NK-92 (cell line): ENCODE measurements at regions not wholly inside any gene's neighbourhood (a gene's known extent, or its start where the extent isn't known, plus 50 kb on each side); places are given as distances from the start of the nearest gene placed in this dataset.

Experiments used
- DNase-seq: peaks from one replicate; lab custom pipeline; 2025; ENCODE audit not compliant: unreplicated experiment; lab: John Stamatoyannopoulos, UW

DNA sequence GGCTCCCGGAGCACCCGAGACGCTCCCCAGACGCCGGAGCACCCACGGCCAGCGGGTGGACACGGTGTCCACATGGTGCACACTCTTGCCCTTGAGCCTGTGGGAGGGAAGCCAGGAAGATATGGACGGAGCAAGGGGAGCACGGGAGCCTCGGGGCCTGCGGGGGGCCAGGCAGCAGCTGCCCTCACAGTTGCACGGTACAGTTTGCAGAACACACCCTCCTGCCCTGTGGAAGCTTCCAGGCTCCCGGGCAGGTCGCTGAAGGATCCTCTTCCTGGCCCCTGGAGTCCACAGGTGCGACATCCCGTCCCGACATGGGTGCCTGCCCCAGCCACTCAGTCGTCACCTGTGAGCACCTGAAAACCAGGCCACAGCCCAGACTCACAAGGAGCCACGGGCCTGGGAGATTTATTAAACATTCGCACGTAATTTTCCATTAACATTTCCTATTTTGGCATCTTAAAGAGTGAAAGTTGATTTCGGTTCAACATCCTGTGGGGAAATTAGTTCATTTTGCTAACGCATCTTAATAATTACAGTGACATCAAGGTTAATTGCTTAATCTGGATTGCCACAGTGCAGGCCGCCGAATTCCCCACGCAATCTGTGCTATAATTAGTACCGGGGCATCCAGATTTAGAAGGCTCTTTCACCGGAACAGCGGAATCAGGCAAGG lies 253.3 kb downstream of the BRD1 start:
- DNase-seq: no peak

DNA sequence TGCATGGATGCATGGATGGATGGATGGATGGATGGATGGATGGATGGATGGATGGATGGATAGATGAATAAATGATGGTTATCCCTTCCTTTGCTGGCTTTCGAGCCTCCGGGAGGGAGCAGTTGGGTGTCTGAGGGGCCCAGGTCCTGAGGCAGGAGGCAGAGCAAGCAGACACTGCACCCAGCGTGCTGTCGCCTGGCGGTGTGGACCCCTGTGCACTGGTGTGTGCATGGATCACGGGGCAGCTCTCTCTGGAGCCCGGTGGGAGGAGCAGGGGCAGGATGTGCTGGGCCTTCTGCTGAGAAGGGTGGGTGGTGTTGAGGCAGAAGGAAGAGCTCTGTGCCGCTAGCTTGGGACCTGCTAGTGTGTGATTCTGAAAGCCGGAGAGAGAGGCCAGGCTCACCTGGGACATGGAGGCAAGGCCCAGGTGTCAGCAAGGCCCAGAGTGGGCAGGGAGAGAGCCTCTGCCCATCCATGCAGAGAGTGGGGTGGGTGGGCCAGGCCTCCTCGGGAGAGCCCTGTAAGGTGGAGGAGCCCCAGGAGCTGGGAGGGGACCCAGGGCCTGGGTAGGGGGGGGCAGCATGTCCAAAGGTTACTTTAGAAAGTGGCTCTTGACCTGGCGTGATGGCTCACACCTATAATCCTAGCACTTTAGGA lies 254.4 kb downstream of the BRD1 start:
- DNase-seq: no peak

DNA sequence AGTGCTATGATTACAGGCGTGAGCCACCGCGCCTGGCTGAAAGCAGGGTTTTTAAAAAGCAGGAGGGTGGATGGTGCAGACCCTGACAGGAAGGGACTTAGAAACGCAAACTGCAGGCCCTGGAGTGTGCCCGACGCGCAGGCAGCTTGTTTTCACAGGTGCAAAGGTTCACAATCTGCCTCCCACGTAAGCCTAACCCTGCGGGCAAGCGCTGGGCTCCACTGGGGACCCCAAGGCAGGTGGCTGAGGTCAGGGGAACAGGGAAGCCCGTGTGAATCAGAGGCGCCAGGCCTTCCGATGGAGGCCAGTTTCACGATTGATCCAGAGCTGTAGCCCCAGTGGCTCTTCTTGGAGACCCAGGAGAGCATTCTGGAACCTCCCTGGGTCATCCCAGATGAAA lies 256.3 kb downstream of the BRD1 start:
- no peak for DNase-seq

DNA sequence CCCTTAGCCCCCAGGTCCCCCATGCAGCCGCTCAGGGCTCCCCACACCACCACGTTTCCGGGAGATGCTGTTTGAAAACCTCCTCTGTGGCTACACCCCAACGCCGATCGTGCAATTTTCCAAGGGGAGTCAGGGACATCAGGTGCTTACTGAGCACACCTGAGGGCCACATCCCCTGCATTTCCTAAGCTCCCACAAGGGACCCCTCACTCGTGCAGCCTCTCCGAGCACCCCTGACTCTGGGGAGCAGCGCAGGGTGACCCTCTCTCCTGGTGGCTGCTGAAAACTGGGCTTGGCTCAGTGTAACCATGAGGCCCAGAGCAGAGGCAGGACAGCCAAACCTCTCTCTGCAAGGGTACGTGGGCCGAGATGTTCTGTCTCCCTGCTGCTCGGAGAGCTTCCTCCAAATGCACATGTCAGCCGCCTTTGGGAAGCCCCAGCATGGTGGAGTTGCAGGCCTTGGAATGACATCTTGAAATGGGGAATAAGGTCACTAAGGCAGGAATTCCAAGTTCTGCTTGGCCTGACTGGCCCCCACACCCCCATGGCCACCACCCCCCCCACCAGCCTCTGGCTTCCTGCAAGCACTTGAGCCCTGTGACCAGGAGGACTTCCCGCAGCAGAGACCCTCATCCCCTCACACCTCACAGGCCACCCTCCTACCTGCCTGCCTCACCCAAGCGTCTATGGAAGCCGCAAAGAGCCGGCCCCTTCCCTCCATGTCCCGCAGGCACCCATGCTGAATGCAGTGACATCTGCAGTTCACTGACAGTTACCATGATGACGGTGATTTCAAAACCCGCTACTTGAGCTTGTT lies 257.4 kb downstream of the BRD1 start:
- no peak for DNase-seq

DNA sequence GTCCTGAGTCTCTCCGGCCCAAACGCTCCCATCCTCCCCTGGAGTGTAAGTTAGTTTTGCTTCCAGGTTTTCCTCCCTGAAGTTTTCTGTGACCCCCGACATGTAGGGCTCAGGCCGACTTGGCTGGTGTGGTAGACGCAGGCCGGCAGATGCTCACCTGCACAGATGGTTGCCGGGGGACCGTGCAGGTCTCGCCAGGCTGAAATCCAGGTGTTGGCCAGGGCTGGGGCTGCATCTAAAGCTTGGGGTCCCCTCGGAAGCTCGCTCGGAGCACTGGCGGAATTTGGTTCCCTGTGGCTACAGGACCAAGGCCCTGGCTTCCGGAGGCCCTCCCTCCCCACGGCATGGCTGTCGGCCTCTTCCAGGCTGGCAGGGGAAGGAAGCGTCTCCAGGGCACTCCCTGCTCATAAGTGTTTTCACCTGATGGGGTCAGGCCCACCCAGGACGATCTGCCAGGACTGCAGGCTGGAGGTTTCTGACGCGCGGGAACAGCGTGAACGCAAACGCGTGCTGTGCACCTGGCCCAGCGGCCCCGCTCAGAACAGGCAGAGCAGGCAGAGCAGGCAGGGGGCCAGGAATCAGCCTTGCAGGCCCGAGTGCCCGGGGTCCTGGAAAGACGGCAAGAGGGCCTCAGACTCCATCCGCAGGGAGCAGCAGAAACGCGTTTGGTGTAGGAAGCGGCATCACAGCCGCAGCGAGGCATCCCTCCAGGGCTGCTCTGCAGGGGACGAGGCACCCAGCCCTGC lies 258.2 kb downstream of the BRD1 start:
- no peak for DNase-seq

DNA sequence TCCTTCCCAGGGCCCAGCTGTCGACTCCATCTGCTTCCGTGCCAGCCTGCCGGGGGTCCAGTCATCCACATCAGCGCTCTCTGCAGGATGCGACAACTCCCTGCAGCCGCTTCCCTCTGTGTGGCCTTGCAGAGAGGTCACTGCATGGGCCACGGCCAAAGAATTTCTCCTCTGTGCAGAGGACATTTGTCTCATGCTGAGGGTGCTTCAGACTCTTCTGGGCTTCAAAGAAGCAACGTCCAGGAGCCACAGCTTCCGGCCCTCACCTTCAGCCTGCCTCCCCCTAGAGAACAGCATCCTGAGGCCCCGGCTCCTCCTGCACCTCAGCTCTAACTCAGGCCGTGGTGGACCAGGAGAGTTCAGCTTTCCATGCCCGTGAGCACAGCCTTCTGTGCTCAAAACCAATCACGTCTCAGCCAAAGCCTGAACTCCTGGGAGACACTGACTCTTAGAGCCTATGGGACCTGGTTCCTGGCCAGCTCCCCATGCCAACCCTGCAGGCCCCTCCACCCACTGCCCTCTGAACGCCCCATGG lies 258.9 kb downstream of the BRD1 start:
- no peak for DNase-seq

DNA sequence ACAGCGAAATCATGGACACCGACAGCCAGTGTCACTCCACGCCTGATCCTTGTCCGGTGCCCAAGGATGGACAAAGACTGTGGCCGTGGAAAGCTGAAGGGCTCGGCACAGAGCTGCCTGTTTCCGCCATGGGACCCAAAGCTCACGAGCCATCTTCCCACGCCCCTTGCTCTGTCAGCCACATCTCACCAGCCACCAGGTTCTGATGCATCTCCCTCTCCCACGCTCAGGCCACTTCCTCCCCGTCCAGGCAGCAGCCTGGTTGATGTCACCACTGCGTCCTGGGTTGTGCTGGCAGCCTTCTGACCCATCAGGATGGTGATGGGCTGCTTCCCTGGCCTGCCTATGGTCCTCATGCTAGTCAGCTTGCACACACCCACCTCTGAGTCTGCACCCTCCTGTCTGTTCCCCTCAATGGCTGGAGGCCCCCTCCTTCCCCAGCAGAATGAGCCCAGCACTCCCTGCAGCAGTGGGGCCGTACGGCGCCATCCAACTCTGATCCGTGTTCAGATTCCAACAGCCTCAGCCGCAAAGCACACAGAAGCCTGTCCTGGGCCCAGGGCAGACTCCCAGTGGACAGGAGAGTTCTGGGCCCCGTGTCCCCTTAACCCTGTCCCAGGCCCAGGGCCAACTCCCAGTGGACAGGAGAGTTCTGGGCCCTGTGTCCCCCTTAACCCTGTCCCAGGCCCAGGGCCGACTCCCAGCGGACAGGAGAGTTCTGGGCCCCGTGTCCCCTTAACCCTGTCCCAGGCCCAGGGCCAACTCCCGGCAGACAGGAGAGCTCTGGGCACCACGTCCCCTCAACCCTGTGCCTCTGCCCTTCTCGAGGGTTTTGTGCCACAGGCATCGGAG lies 259.5 kb downstream of the BRD1 start:
- DNase-seq: no peak

DNA sequence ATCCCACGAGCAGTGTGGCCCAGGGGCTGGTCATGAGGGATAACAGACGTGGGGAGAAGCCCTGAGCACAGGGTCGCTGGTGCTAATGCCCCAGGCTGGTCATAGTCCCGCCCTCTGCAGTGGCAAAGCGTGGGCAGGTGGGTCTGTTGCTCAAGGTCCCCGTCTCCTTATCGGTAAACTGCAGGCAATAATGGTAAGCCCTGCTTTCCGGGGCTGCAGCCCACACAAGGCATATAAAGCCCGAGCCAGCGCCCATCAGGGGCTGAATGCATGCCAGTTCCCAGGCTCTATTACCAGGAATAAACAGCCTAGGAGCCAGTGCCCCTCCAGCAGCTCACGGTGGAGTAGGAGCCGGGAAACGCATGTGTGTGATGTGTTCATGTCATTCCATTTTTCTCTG lies 261.0 kb downstream of the BRD1 start:
- no peak for DNase-seq

DNA sequence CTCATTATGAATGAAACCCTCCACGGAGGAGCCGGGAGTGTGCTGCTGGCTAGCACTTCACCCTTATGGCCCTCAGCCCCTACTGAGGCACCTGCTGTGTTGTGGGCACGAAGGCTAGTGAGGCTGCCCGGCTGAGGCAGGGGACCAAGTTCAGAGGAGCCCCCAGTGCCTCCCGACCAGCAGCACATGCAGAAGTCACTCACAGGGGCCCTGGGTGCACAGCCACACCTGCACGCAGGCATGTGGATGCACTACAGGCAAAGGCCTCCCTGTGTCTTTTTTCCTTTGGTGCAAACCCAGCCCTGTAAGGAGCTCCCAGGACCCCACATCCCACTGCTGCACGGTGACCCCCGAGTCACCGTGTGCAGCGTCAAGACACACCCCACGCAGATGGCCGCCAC lies 261.5 kb downstream of the BRD1 start:
- DNase-seq: no peak

DNA sequence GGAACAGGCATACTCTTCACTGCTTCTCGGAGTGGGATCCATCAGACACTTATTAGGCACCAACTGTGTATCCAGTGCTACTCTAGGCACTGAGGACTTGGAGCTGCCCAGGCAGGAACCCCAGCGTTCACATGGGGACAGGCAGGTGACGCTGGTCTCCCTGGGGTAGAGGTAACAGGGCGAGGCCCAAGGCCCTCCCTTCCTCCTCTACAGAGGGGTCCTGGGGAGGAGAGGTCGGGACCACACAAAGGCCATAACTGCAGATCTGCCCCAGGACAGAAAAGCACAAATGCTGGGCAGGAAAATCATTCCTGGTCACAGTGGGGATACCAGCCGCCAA lies 262.2 kb downstream of the BRD1 start:
- DNase-seq: no peak

DNA sequence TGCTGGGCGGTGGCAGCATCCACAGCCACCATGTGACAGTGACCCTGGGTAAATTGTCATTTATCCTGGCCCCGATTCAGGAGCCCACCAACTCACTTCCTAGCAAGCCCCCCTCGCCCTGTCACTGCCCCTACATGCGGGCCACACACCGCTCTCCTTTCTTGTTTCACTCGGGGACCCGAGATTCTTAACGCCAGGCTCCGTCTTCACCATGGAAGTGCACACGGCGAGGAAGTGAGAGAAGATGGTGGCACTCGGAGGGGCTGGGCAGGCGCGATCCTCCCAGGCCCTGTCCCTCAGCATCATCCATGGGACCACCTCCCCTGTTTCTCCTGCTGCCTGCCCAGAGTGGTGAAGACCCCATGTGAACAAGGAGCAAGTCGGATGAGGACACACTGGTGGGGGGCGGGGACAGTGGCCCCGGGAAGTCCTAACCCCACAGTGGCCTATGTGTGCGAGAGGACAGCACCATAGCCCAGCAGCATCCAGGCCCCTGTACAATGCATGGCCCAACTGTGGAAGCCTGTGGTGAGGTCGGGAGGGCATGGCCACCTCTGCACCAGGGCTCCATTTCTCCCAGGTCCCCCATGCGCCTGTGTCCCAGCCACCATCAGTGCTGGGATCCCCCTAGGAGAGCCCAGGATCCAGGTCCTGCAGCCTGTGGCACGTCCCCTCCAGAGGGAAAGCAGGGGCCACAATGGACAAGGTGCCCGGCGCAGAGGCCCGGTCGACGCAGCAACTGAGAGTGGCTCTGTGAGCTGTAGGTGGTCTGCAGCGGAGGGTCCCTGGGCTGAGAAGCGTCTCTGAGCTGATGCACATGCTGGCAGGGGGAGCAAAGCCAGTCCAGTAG lies 262.8 kb downstream of the BRD1 start:
- no peak for DNase-seq

DNA sequence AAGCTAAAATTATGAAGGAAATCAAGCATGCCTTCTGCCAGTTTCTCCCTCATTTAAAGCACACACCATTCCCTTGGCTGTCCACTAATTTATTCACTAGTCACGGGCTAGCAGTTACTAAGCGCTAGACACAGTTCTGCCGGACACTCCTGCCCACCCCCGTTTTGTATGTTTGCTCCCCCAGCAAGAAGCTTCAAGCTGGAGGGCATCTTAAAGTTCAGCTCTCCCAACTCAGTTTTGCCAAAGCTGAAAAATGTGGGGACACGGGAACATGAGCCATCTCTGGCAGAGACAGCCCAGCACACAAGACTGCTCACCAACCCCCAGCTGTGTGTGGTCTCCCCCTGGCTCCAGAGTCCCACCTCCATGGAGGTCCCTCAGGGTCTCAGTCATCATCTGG lies 263.6 kb downstream of the BRD1 start:
- no peak for DNase-seq

DNA sequence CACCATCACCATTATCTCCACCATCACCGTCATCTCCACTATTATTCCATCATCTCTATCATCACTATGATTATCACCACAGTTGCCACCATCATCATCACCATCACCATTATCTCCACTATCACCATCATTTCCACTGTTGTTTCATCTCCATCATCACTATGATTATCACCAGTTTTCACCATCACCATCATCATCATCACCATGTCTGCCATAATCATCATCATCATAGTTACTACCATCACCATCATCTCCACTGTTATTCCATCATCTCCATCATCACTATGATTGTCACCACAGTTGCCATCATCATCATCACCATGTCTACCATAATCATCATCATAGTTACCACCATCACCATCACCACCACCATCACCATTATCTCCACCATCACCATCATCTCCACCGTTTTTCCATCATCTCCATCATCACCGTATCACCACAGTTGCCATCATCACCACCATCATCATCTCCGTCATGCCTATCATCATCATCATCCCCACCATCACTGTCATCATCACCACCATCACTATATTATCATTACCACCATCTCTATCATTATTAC lies 264.9 kb downstream of the BRD1 start:
- no peak for DNase-seq

DNA sequence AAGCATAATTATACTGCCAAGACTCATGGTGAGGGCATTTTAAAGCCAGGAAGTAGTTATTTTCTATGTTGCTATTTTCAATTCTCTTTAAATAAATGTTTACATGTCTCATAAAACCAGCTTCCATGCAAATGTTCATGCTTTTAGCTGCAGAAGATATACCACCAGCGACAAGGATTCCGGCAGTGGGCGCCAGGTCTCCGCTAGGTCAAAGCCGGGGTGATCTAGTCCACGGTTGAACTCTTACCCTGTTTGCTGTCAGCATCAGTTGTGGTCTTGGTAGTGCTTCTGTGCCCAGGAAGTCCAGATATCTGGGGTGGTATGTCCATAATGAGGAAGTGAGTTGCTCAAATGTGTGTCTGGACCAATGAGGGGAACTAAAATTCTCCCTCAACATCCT lies 265.7 kb downstream of the BRD1 start:
- no peak for DNase-seq

DNA sequence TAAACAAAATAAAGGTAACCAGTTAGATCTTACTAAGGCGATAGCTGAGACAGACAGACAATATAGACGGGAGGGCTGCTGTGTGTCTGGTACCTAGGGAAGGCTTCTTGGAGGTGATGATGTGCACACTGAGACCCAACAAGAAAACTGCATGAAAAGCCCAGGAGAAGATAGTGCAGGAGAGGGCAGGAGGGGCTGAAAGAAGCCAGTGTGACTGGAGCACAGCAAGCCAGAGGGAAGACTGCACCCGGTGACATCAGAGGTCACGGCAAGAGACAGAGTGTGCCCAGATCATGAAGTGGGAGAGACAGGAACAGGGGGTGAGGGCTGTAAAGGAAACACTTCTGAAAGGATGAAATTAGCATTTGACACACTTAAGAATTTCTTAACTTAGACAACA lies 266.3 kb downstream of the BRD1 start:
- DNase-seq: no peak

DNA sequence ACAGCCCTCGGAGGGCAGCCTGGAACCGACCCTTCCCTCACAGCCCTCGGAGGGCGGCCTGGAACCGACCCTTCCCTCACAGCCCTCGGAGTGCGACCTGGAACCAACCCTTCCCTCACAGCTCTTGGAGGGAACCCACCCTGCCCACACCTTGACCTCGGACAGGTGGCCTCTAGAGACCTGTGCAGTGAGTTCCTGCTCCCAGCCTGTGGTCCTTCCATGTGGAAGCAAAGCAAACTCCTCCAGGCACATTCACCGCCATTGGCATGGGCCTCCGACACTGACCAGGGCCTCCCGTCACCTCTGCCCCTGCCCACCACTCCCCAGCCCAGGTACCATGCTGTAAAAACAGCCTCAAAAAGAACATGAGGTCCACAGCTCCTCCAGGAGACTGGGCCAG lies 272.1 kb downstream of the BRD1 start:
- no peak for DNase-seq

DNA sequence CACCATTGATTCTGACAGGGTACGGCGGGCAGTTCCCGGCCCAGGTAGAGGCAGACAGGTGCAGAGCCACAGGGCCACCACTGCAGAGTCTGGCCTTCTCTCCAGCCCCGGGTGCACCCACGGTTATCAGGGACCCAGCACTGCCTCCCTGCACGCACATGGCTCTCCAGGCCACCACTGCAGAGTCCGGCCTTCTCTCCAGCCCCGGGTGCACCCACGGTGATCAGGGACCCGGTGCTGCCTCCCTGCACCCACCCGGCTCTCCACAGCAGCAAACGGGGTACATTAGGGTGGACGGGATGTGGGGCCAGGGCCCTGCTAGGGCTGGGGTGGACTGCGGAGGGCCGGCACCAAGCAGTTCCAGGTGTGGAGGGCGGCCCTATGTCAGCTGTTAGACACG lies 272.9 kb downstream of the BRD1 start:
- DNase-seq: no peak

DNA sequence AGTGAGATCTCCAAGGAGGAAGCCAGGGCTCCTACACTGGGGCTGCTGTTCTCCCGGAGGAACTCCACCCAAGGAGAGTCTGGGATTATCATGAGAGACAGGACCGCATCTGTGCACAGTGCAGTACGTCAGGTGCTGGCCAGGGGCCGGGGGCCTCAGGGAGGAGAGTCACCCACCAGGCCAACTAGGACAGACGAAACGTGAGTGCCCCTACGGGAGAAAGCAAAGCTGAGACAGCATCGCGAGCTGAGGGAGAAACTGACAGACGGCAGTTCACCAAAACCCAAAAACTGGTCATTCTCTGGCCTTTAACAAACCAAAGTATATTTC lies 273.4 kb downstream of the BRD1 start:
- DNase-seq: no peak

DNA sequence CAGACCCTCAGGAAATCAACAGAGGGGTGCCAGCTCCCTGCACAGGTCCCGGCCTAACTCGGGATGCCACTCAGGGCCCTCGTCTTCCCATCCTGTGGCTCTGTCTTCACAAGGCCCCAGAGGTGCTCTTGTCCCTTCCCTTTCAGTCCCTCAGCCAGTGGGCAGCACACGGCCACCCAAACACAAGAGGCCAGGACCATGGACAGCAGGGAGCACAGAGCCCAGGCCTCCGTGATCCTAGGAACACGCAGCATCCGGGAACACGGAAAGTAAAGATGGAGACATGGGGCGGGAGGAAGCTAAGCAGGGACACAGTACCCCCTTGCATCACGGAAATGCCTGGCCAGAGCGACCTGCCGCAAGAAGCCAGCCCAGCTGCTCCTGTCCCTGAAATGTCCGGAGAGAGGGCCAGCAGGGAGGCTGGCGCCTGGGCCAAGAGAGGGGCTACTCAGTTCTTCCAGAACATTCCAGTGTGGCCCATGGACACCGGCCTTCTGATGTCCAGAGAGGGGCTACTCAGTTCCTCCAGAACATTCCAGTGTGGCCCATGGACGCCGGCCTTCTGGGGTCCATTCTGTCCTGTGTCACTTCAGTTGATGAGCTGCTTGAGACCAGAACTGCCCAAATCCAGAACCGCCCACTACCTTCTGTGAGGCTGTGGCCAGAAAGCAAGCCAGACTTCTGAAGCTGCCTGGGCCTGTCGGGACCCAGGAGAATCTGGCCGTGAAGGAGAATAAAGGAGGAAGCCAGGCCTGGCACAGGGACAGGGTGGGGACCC lies 274.0 kb downstream of the BRD1 start:
- no peak for DNase-seq
